ENCODE measurements at regions not wholly inside any gene's neighbourhood (a gene's known extent, or its start where the extent isn't known, plus 50 kb on each side); places are given as distances from the start of the nearest gene placed in this dataset.
A peak's percentile ranks its signal among the peaks of the same experiment; 100 is the strongest.

DNA sequence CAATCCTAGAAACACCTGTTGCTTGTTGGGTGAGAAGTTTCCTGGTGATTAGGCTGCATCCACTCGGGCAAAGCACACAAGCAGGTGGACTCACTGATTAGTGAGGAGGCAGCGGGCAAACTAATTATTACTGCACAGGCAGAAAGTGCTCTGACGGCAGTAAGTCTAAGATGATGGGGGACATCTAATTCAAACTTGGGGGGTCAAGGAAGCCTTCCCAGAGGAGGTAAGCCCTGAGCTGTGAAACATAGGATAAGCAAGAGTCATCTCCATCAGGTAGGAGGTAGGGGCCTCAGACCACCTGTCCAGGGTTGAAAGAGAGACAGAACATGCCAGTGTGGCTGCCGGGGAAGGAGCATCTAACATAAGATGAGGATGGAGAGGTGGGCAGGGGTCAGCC lies 1578.4 kb upstream of the TMEM132C start:
- H3K27ac Mint-ChIP-seq = no peak overlapping the region
- DNase-seq (no peak), ATAC-seq (replicated peaks in 1 of 2) (no peak)
- H3K4me1 Mint-ChIP-seq (ENCODE audit: low read depth) = no peaks in the 10 kb centered on the region
- H3K9me3 Mint-ChIP-seq = peaks cover 9 to 12% of the 10 kb centered on the region in 2 donors
- H3K27me3 Mint-ChIP-seq (ENCODE audit: low read depth) = no peaks in the 10 kb centered on the region
- no peak overlapping the region for H3K4me3 Mint-ChIP-seq
- H3K36me3 Mint-ChIP-seq (ENCODE audit: insufficient read depth in 2 of 2) = peaks cover 6% of the 10 kb centered on the region in 2 donors

DNA sequence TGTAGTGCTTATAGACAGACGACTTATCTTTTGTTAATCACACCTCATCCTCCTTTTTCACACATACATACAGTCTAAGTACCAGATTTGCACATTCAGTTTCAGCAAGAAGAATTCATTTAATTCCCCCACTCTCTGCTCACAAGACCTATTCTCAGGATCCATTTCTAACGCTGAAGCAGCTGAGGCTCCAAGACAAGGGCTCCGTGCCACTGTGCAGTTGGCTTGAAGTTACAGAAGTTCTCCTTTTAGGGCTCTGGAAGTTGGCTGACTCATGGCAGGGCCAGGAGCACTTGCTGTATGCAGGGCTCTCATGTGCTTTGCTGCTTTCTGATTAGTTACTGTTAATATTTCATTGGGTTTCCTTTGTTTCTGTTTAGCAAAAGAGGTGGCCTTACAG lies 1566.9 kb upstream of the TMEM132C start:
- Mint-ChIP-seq H3K36me3 (ENCODE audit: insufficient read depth in 2 of 2) (peaks cover 0 to 2% of the 10 kb centered on the region in 2 donors), H3K4me1 (ENCODE audit: low read depth) (no peaks in the 10 kb centered on the region), H3K27me3 (ENCODE audit: low read depth) (no peaks in the 10 kb centered on the region), H3K4me3 (no peak overlapping the region), H3K27ac (no peak overlapping the region), H3K9me3 (peaks cover 7 to 8% of the 10 kb centered on the region in 2 donors)
- no peak for ATAC-seq (replicated peaks in 1 of 2)
- DNase-seq = no peak

DNA sequence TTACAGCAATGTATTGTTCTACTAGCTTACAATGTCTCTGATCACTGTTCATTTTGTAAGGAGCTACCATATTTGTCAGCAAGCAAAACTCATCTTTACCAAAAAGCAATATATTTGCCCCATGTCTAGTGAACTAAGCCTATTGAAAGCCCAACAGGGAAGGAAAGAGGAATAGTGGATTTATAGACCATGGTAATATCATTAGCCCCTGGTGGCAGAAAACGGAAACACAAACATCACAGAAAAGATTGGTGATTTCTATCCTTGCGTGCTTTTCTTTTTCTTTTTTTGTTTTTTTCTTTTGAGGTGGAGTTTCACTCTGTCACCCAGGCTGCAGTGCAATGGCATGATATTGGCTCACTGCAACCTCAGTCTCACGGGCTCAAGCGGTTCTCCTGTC lies 1562.4 kb upstream of the TMEM132C start:
- H3K4me1 Mint-ChIP-seq (ENCODE audit: low read depth) = no peaks in the 10 kb centered on the region
- DNase-seq (no peak), ATAC-seq (replicated peaks in 1 of 2) (no peak)
- H3K27ac Mint-ChIP-seq = no peak overlapping the region
- peaks cover 0 to 4% of the 10 kb centered on the region in 2 donors for H3K36me3 Mint-ChIP-seq (ENCODE audit: insufficient read depth in 2 of 2)
- H3K27me3 Mint-ChIP-seq (ENCODE audit: low read depth) = no peaks in the 10 kb centered on the region
- no peak overlapping the region for H3K4me3 Mint-ChIP-seq
- H3K9me3 Mint-ChIP-seq = peaks cover 6 to 7% of the 10 kb centered on the region in 2 donors

DNA sequence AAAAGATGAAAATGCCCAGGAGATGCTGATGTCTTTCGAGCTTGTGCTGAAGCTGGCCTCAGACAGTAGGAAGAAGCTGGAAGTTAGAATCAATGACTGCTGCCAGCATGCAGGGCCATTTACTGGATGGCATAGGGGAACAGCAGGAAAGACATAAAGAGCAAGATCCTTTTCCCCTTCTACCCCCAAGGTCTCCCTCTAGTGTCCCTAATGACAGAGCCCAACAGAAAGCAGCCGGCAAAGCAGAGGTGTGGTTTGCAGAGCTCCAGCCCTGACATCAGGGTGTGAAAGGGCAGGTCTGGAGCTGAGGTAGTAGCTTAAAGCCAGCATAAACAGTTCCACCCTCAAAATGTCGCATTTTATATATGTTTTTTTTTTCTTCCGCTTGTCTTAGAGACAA lies 1560.7 kb upstream of the TMEM132C start:
- ATAC-seq (replicated peaks in 1 of 2) = no peak

DNA sequence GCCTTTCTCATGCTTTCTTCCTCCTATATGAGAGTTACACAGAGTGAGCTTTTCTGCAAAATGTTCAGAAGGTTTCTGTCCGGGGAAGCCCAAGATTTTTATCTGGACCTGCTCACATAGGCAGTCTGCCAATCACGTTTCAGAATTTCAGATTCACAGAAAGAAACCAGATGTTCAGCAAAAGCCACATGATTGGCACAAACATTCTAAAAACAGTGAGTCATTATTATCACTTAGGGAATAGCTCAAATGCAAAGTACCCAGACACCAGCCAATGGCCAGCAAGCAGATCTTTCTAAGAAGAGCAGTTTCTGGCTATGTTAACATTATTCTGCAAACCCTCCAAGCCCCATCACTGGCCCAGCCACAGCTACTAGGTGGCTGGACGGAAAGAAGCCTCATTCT lies 1558.5 kb upstream of the TMEM132C start:
- Mint-ChIP-seq H3K9me3 (peaks cover 0 to 6% of the 10 kb centered on the region in 2 donors), H3K27me3 (ENCODE audit: low read depth) (no peaks in the 10 kb centered on the region), H3K4me3 (peak overlapping the region in 1 of 2 donors; percentile 0), H3K27ac (peak overlapping the region; percentile 5), H3K4me1 (ENCODE audit: low read depth) (no peaks in the 10 kb centered on the region), H3K36me3 (ENCODE audit: insufficient read depth in 2 of 2) (peaks cover 0 to 4% of the 10 kb centered on the region in 2 donors)
- DNase-seq = peak in 1 of 2 donors; percentile 37
- peak; percentile 69 to 93 for ATAC-seq (replicated peaks in 1 of 2)

More for the DNA sequence above, 1560.7 kb upstream of the TMEM132C start:
- H3K4me1 Mint-ChIP-seq (ENCODE audit: low read depth) = no peaks in the 10 kb centered on the region
- H3K9me3 Mint-ChIP-seq = peaks cover 2 to 10% of the 10 kb centered on the region in 2 donors
- H3K27me3 Mint-ChIP-seq (ENCODE audit: low read depth) = no peaks in the 10 kb centered on the region
- no peak overlapping the region for H3K4me3 Mint-ChIP-seq
- H3K27ac Mint-ChIP-seq = no peak overlapping the region
- H3K36me3 Mint-ChIP-seq (ENCODE audit: insufficient read depth in 2 of 2) = peaks cover 0 to 2% of the 10 kb centered on the region in 2 donors
- DNase-seq = no peak

DNA sequence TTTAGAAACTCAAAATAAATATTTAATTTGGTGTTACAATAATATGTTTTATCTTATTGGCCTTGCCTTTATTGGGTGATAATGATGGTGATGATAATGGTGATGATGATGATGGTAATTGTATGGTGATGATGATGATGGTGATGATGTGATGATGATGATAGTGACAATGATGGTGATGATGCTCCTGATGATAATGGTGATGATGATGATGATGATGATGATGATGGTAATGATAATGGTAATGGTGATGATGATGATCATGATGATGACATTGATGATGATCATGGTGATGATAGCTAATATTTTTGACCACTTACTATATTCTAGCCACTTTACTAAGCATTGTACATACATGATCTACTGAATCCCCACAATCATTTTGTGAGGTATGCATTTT lies 1548.6 kb upstream of the TMEM132C start:
- Mint-ChIP-seq H3K9me3 (peaks cover 10 to 13% of the 10 kb centered on the region in 2 donors), H3K27ac (no peak overlapping the region), H3K4me3 (no peak overlapping the region), H3K36me3 (ENCODE audit: insufficient read depth in 2 of 2) (peaks cover 11 to 12% of the 10 kb centered on the region in 2 donors), H3K4me1 (ENCODE audit: low read depth) (no peaks in the 10 kb centered on the region), H3K27me3 (ENCODE audit: low read depth) (no peaks in the 10 kb centered on the region)
- DNase-seq = no peak
- ATAC-seq (replicated peaks in 1 of 2) = no peak

DNA sequence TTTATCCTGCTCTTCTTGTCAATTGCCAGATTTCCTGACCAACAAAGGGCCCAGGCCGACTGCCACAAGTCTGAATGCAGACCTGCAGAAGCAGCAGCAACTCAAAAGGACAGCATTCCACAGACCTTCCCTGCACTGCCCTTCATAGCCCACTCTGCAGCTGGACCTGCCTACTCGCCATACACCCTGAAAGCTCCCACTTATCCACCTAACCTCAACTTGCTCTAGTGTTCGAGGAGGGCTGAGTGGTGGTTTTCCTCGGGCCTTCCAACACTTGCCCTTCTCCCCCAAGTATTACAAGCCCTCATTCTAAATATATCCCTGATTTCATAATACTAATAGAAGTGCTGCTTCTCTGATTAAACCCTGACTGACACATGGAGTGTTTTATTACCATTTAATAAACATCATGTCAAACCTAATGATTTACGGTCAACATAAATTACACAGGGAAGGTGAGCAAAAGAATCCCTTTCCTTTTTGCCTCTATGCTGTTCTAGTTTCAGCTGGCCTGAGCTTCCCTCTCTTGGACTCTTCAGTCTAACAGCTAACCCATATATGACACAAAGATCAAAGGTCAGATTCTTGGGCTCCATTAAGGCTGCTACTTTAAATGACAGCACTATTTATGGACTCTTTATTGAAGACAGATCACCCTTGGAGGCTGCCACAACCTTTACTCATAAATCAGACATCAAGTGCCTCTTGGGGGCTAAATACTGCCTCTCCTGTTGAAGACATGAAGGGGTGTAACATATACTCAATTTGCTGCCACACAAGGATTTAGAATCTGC lies 1546.9 kb upstream of the TMEM132C start:
- Mint-ChIP-seq H3K36me3 (ENCODE audit: insufficient read depth in 2 of 2) (peaks cover 13 to 14% of the 10 kb centered on the region in 2 donors), H3K4me3 (no peak overlapping the region), H3K27me3 (ENCODE audit: low read depth) (peaks cover 3% of the 10 kb centered on the region), H3K4me1 (ENCODE audit: low read depth) (no peaks in the 10 kb centered on the region), H3K27ac (no peak overlapping the region), H3K9me3 (peaks cover 12 to 17% of the 10 kb centered on the region in 2 donors)
- DNase-seq (no peak), ATAC-seq (replicated peaks in 1 of 2) (no peak)

DNA sequence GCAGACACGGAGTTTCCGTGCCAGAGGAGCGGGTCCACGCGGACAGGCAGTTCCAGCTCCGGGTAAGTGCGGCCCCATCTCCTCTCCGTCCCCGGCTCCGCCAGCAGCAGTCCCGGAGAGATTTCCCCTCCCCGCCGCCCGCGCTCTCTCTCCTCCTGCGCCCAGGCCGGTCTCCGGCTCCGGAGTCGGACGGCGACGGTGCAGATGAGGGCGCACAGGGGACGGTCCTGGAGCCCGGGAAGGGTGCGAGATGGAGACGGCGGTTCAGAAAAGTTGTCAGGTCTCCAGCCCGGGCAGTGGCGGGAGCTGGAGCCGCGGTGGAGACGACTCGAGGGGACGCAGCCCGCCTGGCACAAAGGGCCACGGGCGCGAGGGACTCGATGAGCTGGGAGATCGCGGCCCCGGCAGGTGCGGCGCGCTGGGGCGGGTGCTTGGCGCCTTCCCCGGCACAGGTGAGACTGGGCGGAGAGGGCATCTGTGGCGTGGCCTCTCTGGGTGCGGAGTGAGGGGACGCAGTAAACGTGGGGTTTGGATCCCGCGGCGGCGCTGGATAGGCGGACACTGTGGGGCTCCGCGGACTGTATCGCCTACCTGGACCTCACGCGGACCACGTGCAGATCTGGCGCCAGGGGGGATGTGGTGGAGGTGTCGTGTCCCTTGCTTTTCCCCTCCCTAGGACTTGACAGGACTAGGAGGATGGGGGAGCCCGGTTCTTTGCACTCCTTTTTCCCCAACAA lies 1540.3 kb upstream of the TMEM132C start:
- ATAC-seq (replicated peaks in 1 of 2) (no peak), DNase-seq (no peak)
- no peaks in the 10 kb centered on the region for H3K4me1 Mint-ChIP-seq (ENCODE audit: low read depth)
- H3K36me3 Mint-ChIP-seq (ENCODE audit: insufficient read depth in 2 of 2) = peaks cover 1 to 5% of the 10 kb centered on the region in 2 donors
- H3K27ac Mint-ChIP-seq = no peak overlapping the region
- peaks cover 5% of the 10 kb centered on the region in 2 donors for H3K9me3 Mint-ChIP-seq
- peaks cover 16% of the 10 kb centered on the region for H3K27me3 Mint-ChIP-seq (ENCODE audit: low read depth)
- no peak overlapping the region for H3K4me3 Mint-ChIP-seq

DNA sequence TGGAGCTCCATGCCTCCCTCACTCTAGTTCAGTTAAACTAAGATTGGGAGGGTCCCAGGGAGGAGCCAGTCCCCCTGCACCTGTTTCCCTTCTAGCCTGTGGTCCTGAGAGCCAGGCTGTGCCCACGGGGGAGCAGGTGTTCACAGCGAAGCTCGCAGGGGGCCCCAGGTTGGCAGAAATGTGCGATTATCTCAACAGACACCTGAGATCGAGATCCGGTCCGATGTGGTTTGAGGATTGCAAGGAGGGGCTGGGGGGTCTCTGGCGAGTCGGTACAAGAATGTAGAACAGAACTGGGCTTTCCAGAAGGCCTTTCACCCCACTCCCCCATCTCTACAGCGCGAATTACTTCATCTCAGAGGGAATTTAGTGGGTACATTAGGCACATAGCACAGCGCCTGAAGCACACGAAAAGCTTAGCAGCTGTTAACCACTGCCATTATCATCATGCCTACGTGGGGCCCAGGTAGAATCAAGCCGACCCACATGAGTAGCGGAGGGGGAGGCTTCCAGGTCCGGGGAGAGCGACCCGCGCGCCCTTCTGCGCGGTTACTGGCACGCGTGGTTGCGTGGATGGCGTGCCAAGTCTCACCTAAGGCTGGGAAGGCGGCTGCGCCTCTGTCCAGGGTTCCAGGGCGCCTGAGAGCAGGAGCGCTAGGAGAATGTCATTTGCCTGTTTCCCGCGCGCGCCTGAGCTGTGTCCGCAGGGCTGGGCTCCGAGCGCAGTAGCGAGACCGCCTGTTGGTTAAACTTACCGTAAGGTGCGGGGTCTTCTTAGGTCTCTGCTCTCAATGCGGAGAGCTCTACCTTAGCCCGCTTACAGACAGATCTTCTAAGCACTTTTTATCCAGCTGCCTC lies 1539.5 kb upstream of the TMEM132C start:
- ATAC-seq (replicated peaks in 1 of 2) = no peak
- peaks cover 5% of the 10 kb centered on the region in 2 donors for H3K9me3 Mint-ChIP-seq
- DNase-seq = no peak
- H3K27ac Mint-ChIP-seq = no peak overlapping the region
- peaks cover 16% of the 10 kb centered on the region for H3K27me3 Mint-ChIP-seq (ENCODE audit: low read depth)
- no peak overlapping the region for H3K4me3 Mint-ChIP-seq
- H3K36me3 Mint-ChIP-seq (ENCODE audit: insufficient read depth in 2 of 2) = peaks cover 1 to 5% of the 10 kb centered on the region in 2 donors
- no peaks in the 10 kb centered on the region for H3K4me1 Mint-ChIP-seq (ENCODE audit: low read depth)

DNA sequence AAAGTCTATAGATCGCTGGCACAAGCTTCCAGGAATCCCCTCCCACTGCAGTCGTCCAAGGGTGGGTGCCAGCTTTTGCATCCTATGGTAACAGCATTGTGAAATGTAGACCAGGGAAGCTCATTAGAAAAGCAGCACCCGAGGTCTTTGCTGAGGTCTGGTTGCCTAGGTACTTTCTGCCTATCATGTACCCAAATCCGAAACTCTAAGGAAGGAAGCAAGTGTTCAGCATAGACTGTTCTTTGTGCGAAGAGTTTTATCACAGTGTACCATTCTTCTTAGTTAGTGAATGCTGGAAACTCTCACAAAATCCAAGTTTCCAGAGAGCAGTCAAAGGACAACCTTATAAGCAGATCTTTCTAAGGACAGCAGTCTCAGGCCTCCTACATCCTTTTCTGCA lies 1532.7 kb upstream of the TMEM132C start:
- H3K4me1 Mint-ChIP-seq (ENCODE audit: low read depth) = no peaks in the 10 kb centered on the region
- peaks cover 3 to 4% of the 10 kb centered on the region in 2 donors for H3K9me3 Mint-ChIP-seq
- no peak overlapping the region for H3K27ac Mint-ChIP-seq
- DNase-seq (no peak), ATAC-seq (replicated peaks in 1 of 2) (no peak)
- H3K36me3 Mint-ChIP-seq (ENCODE audit: insufficient read depth in 2 of 2) = no peaks in the 10 kb centered on the region
- H3K27me3 Mint-ChIP-seq (ENCODE audit: low read depth) = no peaks in the 10 kb centered on the region
- H3K4me3 Mint-ChIP-seq = no peak overlapping the region

DNA sequence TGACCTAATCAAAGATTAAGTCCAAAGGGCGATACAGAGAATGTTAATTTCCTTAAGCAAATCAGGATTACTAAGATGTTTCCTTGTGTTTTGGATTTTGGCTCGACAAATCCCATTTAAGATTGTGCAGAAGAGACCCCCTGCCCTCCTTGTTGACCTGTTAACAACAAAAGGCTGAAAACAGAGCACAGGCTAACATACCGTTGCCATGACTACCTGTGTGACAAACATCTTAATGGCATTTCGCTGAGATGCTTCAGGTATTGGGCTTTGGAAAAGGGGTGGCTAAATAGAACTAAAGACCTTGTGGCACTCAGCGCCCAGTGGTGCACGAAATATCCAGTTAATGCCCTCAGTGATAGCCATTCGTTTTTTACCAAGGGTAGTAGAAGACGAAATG lies 1532.3 kb upstream of the TMEM132C start:
- no peak overlapping the region for H3K4me3 Mint-ChIP-seq
- DNase-seq (no peak), ATAC-seq (replicated peaks in 1 of 2) (no peak)
- no peaks in the 10 kb centered on the region for H3K27me3 Mint-ChIP-seq (ENCODE audit: low read depth)
- no peaks in the 10 kb centered on the region for H3K4me1 Mint-ChIP-seq (ENCODE audit: low read depth)
- no peak overlapping the region for H3K27ac Mint-ChIP-seq
- H3K36me3 Mint-ChIP-seq (ENCODE audit: insufficient read depth in 2 of 2) = no peaks in the 10 kb centered on the region
- H3K9me3 Mint-ChIP-seq = peaks cover 2 to 3% of the 10 kb centered on the region in 2 donors

DNA sequence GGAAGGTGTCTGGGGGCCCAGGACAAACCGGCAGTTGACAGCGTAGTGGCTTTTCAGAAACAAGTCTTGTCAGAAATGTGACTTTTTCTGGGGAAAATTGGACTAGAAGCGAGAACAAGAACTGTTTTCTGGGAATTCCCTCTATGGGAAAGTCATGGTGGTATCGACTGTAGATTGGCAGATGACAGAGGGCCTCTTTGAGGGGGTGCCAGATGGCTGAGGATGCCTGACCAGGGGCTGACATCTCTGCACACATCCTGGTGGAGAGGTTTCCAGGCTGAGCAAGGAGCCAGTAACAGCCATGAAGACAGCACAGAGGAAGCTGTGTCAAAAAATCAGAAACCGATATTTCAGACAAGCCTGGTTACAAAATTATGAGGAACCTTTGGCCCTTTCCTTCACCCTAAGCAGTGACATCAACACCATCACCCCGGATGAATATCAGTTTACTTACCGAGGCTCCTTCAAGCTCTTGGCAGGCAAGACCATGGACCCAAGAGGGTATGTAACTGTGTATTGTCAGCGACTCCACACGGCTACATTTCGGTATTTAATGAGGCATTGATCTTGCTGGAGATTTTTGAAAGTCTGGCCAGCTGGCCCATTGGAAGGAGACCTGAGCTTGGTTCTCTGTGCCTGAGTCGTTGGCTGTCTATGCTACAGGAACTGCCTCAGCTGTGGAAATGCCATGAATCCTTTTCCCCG lies 1525.3 kb upstream of the TMEM132C start:
- Mint-ChIP-seq H3K27me3 (ENCODE audit: low read depth) (no peaks in the 10 kb centered on the region), H3K27ac (no peak overlapping the region), H3K4me3 (no peak overlapping the region), H3K36me3 (ENCODE audit: insufficient read depth in 2 of 2) (peaks cover 0 to 2% of the 10 kb centered on the region in 2 donors), H3K9me3 (peaks cover 0 to 3% of the 10 kb centered on the region in 2 donors), H3K4me1 (ENCODE audit: low read depth) (no peaks in the 10 kb centered on the region)
- ATAC-seq (replicated peaks in 1 of 2) = no peak
- no peak for DNase-seq
